GM12878 (cell line): ENCODE measurements at regions not wholly inside any gene's neighbourhood (a gene's known extent, or its start where the extent isn't known, plus 50 kb on each side); places are given as distances from the start of the nearest gene placed in this dataset.

Experiments used
- ATAC-seq: fragments of 200-7000 bp; cut with Tn5 transposase; 3 replicates; pipeline ENCODE4 v1.9.1; 2020; ENCODE audit warnings: mild to moderate bottlenecking, moderate library complexity
- BruUV-seq: library from RNA; stranded (reverse); fragments of 400-500 nt; replicated peaks from 2 replicates; lab custom pipeline; 2021; lab: Mats Ljungman, UMichigan
- CTCF ChIA-PET: fragments of 300-600 bp; sonication (Branson Sonifier 250); formaldehyde crosslinking; extraction: SDS; loops from one replicate; lab custom pipeline; 2021; ENCODE audit warnings: inconsistent platforms; lab: Yijun Ruan, JAX
- POLR2A ChIA-PET: fragments of 350-600 bp; formaldehyde crosslinking; extraction: SDS; loops from one replicate; lab custom pipeline; 2021; ENCODE audit warnings: inconsistent platforms; lab: Charles Lee
- RAD21 ChIA-PET: fragments of 300-600 bp; sonication (Branson Sonifier 250); formaldehyde crosslinking; loops from one replicate; lab custom pipeline; 2023; ENCODE audit warnings: antibody characterized with exemption; ENCODE audit not compliant: unreplicated experiment; lab: Charles Lee
- SMC1A ChIA-PET: fragments of 300-600 bp; sonication (Branson Sonifier 250); formaldehyde crosslinking; loops from one replicate; lab custom pipeline; 2023; ENCODE audit not compliant: unreplicated experiment, uncharacterized antibody; lab: Charles Lee
- DNase-seq: peaks from one replicate; pipeline ENCODE4 v3.0.0-alpha.2; 2011; ENCODE audit warnings: low read depth, low spot score
- FAIRE-seq: peaks from 3 replicates; lab custom pipeline; 2011; peaks lifted over from hg19 to GRCh38; lab: Jason Lieb, UNC
- H2AFZ ChIP-seq: 2 replicates; pipeline ENCODE4 v1.6.0; 2011; ENCODE audit warnings: low read depth, low read length, control low read depth; ENCODE audit not compliant: control insufficient read depth
- H3K27ac ChIP-seq: 2 replicates; pipeline ENCODE4 v1.5.1; 2011; ENCODE audit warnings: control low read depth; ENCODE audit not compliant: control insufficient read depth, insufficient read depth
- H3K27me3 ChIP-seq, 2 experiments: replicated peaks in 1 of 2; 2 replicates each; pipeline versions ENCODE4 v1.6.0 to v1.6.1; 2011; ENCODE audit warnings: low read length in 1 of 2; ENCODE audit not compliant: control insufficient read depth in 2 of 2, insufficient read depth in 2 of 2
- H3K36me3 ChIP-seq, 2 experiments: 2 replicates each; pipeline ENCODE4 v1.5.1; 2011; ENCODE audit warnings: low read length in 1 of 2; ENCODE audit not compliant: control insufficient read depth in 2 of 2, insufficient read depth in 2 of 2
- H3K4me1 ChIP-seq: 2 replicates; pipeline ENCODE4 v1.6.1; 2011; ENCODE audit warnings: mild to moderate bottlenecking, low read length, moderate library complexity, mixed read lengths; ENCODE audit not compliant: control insufficient read depth, insufficient read depth
- H3K4me2 ChIP-seq: 2 replicates; pipeline ENCODE4 v1.6.0; 2011; ENCODE audit warnings: control low read depth; ENCODE audit not compliant: control insufficient read depth, insufficient read depth
- H3K4me3 ChIP-seq: fragments of 200-600 bp; sonication (generic); 2 replicates; pipeline ENCODE4 v1.5.1; 2016
- H3K79me2 ChIP-seq: 2 replicates; pipeline ENCODE4 v1.6.0; 2011; ENCODE audit warnings: low read length; ENCODE audit not compliant: control insufficient read depth, insufficient read depth
- H3K9ac ChIP-seq: 2 replicates; pipeline ENCODE4 v1.8.0; 2011; ENCODE audit warnings: low read length, control low read depth, mixed read lengths; ENCODE audit not compliant: control insufficient read depth, insufficient read depth
- H3K9me3 ChIP-seq: replicated peaks from 3 replicates; pipeline ENCODE4 v1.5.1; 2011; ENCODE audit warnings: mild to moderate bottlenecking, low read length; ENCODE audit not compliant: control insufficient read depth, insufficient read depth
- H4K20me1 ChIP-seq: 2 replicates; pipeline ENCODE4 v1.6.0; 2011; ENCODE audit not compliant: control insufficient read depth, insufficient read depth
- BCL3 ChIP-seq: IDR thresholded peaks from 2 replicates; pipeline ENCODE4 v1.6.1; 2011; ENCODE audit warnings: borderline replicate concordance, low read depth, mild to moderate bottlenecking, moderate library complexity, low read length; ENCODE audit not compliant: insufficient read depth, poor library complexity, severe bottlenecking
- CUX1 ChIP-seq: IDR thresholded peaks from 2 replicates; pipeline ENCODE4 v1.6.1; 2012; ENCODE audit warnings: improper control_type of control experiment, low read depth, low read length; ENCODE audit not compliant: insufficient replicate concordance
- NFXL1 ChIP-seq: fragments of 450-650 bp; IDR thresholded peaks from 2 replicates; pipeline ENCODE4 v1.6.1; 2017; ENCODE audit warnings: antibody characterized with exemption, mild to moderate bottlenecking, borderline replicate concordance
- NFYB ChIP-seq: IDR thresholded peaks from 2 replicates; pipeline ENCODE4 v1.6.1; 2011; ENCODE audit warnings: low read depth, mild to moderate bottlenecking, low read length, improper control_type of control experiment, moderate library complexity; ENCODE audit not compliant: insufficient read depth
- POLR2AphosphoS2 ChIP-seq: IDR thresholded peaks from 2 replicates; pipeline ENCODE4 v1.6.1; 2011; ENCODE audit warnings: low read depth, mild to moderate bottlenecking, low read length, improper control_type of control experiment, moderate library complexity
- ZNF217 ChIP-seq: fragments of 450-650 bp; IDR thresholded peaks from 2 replicates; pipeline ENCODE4 v1.6.1; 2017; ENCODE audit warnings: antibody characterized with exemption, mild to moderate bottlenecking
- ZNF622 ChIP-seq: fragments of 450-650 bp; IDR thresholded peaks from 2 replicates; pipeline ENCODE4 v1.6.1; 2017; ENCODE audit warnings: mild to moderate bottlenecking, inconsistent platforms
- WGBS: methylation state at CpG from one replicate; pipeline ENCODE4 v1.1.6; 2016; ENCODE audit warnings: low lambda C conversion rate; ENCODE audit not compliant: insufficient replicate concordance, insufficient coverage; ENCODE audit errors: missing lambda C conversion rate; 5-methylcytosine and 5-hydroxymethylcytosine counted together
- in situ Hi-C: fragments of 300-500 bp; cut with MboI; formaldehyde crosslinking; loops from 9 replicates; pipeline ENCODE4 v1.14.3; 2018; ENCODE audit warnings: mixed read lengths
- intact Hi-C: fragments of 100-400 bp; cut with micrococcal nuclease; formaldehyde crosslinking; loops from one replicate; pipeline ENCODE4 v1.14.2; 2022; ENCODE audit not compliant: unreplicated experiment

- no peak for TF ChIP-seq ZNF217
- Histone ChIP-seq H4K20me1 (no peaks in the 10 kb centered on the region), H3K27ac (no peak overlapping the region), H2AFZ (no peak overlapping the region), H3K4me2 (no peak overlapping the region), H3K9me3 (no peaks in the 10 kb centered on the region), H3K36me3 (no peaks in the 10 kb centered on the region), H3K79me2 (no peaks in the 10 kb centered on the region), H3K9ac (no peak overlapping the region), H3K4me3 (no peak overlapping the region), H3K4me1 (no peaks in the 10 kb centered on the region), H3K27me3 (no peaks in the 10 kb centered on the region; a peak in 2 of 4 replicates)
- ChIA-PET SMC1A (no interaction called here), CTCF (no interaction called here), RAD21 (no interaction called here), POLR2A (no interaction called here)
- DNase-seq: no peak
- intact Hi-C loops: no loop called here
- ATAC-seq: no peak
- no TSS peak for BruUV-seq
- WGBS: 42% methylated on average over 15 of the region's 18 CpGs
- in situ Hi-C loops: no loop called here
- no peak for FAIRE-seq
These were observed 52.1 kb upstream of the PRR23E start for GRCh38 chr3:127140501-127141460.

GRCh38 chr3:127141921-127142730 lies 50.8 kb upstream of the PRR23E start:
- Histone ChIP-seq H3K36me3 (no peaks in the 10 kb centered on the region), H4K20me1 (no peaks in the 10 kb centered on the region), H3K4me2 (no peak overlapping the region), H3K27me3 (no peaks in the 10 kb centered on the region; a peak in 2 of 4 replicates), H3K9me3 (no peaks in the 10 kb centered on the region), H3K27ac (no peak overlapping the region), H3K4me1 (no peaks in the 10 kb centered on the region), H2AFZ (no peak overlapping the region), H3K4me3 (no peak overlapping the region), H3K79me2 (no peaks in the 10 kb centered on the region), H3K9ac (no peak overlapping the region)
- intact Hi-C loops: no loop called here
- FAIRE-seq: no peak
- BruUV-seq: no TSS peak
- 50% methylated on average over 19 of the region's 19 CpGs for WGBS
- in situ Hi-C loops: no loop called here
- RAD21 ChIA-PET: no interaction called here
- SMC1A ChIA-PET: no interaction called here
- CTCF ChIA-PET: no interaction called here
- POLR2A ChIA-PET: no interaction called here
- no peak for DNase-seq
- no peak for ATAC-seq
- TF ChIP-seq NFYB (no peak), ZNF622 (no peak), POLR2AphosphoS2 (no peak), NFXL1 (no peak), BCL3 (no peak), CUX1 (no peak)
